Activated CD4-positive, alpha-beta memory T cell treated with anti-CD3 and anti-CD28 coated beads for 36 hours (primary cell): ENCODE measurements at regions not wholly inside any gene's neighbourhood (a gene's known extent, or its start where the extent isn't known, plus 50 kb on each side); places are given as distances from the start of the nearest gene placed in this dataset.

Experiments used
- CTCF ChIA-PET: fragments of 350-600 bp; sonication (Branson Sonifier 250); formaldehyde crosslinking; loops from one replicate; lab custom pipeline; 2021; ENCODE audit warnings: antibody characterized with exemption, inconsistent platforms; lab: Charles Lee
- POLR2A ChIA-PET: fragments of 350-600 bp; sonication (Branson Sonifier 250); formaldehyde crosslinking; loops from one replicate; lab custom pipeline; 2021; ENCODE audit warnings: antibody characterized with exemption; lab: Charles Lee
- DNase-seq: peaks from one replicate; pipeline ENCODE4 v3.0.0-alpha.2; 2020
- H3K27ac Mint-ChIP-seq: one replicate; pipeline ENCODE4 v1.8.0; 2021; ENCODE audit warnings: mixed read lengths
- H3K27me3 Mint-ChIP-seq: one replicate; pipeline ENCODE4 v1.8.0; 2021; ENCODE audit warnings: mixed read lengths
- H3K36me3 Mint-ChIP-seq: one replicate; pipeline ENCODE4 v1.8.0; 2021; ENCODE audit warnings: mixed read lengths
- H3K4me1 Mint-ChIP-seq: one replicate; pipeline ENCODE4 v1.8.0; 2021; ENCODE audit warnings: low read depth, mixed read lengths
- H3K4me3 Mint-ChIP-seq: one replicate; pipeline ENCODE4 v1.8.0; 2021; ENCODE audit warnings: mild to moderate bottlenecking, mixed read lengths
- H3K9me3 Mint-ChIP-seq: one replicate; pipeline ENCODE4 v1.8.0; 2021; ENCODE audit warnings: mixed read lengths
- intact Hi-C: fragments of 100-400 bp; cut with micrococcal nuclease; formaldehyde crosslinking; loops from one replicate; pipeline ENCODE4 v1.15.1; 2023

DNA sequence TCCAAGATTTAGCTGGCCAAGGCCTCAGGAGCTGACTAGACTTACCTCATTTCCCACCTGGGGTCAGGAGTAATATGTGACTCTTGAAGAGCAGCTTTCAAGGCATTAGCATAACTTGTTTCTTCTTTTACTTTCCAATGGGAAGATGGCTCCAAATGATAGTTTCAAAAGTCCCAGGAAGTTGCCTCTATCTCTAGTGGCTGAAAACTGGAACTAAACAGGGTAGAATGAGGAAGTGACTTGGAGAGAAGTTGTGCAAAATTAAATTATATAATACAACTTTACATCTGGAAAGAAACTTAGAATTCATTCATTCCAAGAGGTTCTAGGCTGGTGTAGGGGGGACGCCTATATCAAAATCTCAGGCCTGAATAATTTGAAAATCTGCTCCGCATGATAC lies 250.1 kb upstream of the FMN2 start:
- intact Hi-C loops, result no loop called here
- Mint-ChIP-seq H3K9me3 (no peaks in the 10 kb centered on the region), H3K4me3 (no peak overlapping the region), H3K27ac (no peak overlapping the region), H3K27me3 (no peaks in the 10 kb centered on the region), H3K36me3 (no peaks in the 10 kb centered on the region), H3K4me1 (no peaks in the 10 kb centered on the region)
- POLR2A ChIA-PET, result no interaction called here
- DNase-seq, result no peak
- CTCF ChIA-PET, result interaction anchor here (1.3 kb wide), 1 partner anchor 23 kb away, joined by 3 read pairs; no protein-coding TSS in a partner anchor

DNA sequence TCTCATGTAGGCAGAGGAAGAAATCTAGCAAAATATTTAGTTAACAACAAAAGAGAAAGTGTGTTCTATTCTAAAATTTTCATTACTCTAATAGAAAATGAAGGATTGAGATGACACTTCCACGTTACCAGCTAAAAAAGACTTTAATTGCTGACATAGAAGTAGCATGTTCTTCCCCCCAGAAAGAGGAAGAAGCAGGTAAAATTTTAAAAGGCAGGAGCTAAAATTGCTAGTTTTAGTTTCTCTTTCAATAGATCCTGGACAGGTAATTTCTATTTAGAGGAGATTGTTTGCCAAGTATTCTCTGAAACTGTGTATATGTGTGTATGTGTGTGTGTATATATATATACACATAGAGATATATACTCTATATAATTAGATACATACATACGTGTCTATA lies 248.1 kb upstream of the FMN2 start:
- no peaks in the 10 kb centered on the region for H3K36me3 Mint-ChIP-seq
- H3K27ac Mint-ChIP-seq, result no peak overlapping the region
- no peaks in the 10 kb centered on the region for H3K9me3 Mint-ChIP-seq
- no peak overlapping the region for H3K4me3 Mint-ChIP-seq
- intact Hi-C loops, result no loop called here
- ChIA-PET CTCF (interaction anchor here (1.1 kb wide), 1 partner anchor 54 kb away, joined by 3 read pairs; no protein-coding TSS in a partner anchor), POLR2A (no interaction called here)
- H3K27me3 Mint-ChIP-seq, result no peaks in the 10 kb centered on the region
- DNase-seq, result no peak
- H3K4me1 Mint-ChIP-seq, result no peaks in the 10 kb centered on the region

DNA sequence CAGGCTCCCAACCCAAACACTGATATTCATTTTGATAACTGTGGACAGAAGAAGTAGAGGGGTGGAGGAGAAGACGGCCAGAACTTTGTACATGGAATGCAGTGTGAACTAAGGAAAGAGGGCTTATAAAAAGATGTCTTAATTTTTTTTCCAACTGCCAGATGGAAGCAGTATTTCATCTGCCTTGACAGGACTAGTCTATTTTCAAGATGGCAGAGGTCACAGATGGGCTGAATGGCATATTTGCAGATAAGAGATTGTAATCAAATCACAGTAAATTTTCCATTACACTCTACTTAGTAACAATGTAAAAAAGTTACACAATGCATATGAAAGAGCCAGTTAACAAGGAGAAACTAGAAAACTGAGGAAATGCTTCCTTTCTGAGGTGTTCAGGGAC lies 246.8 kb upstream of the FMN2 start:
- intact Hi-C loops, result no loop called here
- no peak for DNase-seq
- Mint-ChIP-seq H3K9me3 (no peaks in the 10 kb centered on the region), H3K27ac (no peak overlapping the region), H3K36me3 (no peaks in the 10 kb centered on the region), H3K4me1 (no peaks in the 10 kb centered on the region), H3K27me3 (no peaks in the 10 kb centered on the region), H3K4me3 (no peak overlapping the region)
- CTCF ChIA-PET, result no interaction called here
- POLR2A ChIA-PET, result no interaction called here

DNA sequence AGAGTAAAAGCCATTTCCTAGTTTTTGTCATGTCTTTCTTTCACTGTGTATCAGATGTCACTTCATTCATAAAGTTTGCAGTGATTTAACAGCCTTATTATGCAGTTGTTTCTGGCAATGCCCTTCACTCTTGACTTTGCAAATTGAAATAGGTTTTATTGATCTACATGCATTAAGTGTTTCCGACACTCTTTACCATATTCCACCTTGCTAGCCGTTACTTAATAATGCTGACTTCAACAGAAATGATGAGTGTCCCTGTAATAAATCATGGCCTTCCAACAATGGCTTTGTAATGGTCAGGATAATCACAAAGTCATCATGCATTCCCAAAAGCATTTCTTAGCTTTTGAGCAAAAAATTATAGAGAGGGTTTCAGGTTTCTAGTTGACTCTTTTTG lies 236.8 kb upstream of the FMN2 start:
- no peak overlapping the region for H3K27ac Mint-ChIP-seq
- ChIA-PET POLR2A (no interaction called here), CTCF (no interaction called here)
- H3K27me3 Mint-ChIP-seq, result no peaks in the 10 kb centered on the region
- H3K4me3 Mint-ChIP-seq, result no peak overlapping the region
- no peaks in the 10 kb centered on the region for H3K4me1 Mint-ChIP-seq
- H3K9me3 Mint-ChIP-seq, result peaks cover 7% of the 10 kb centered on the region
- intact Hi-C loops, result no loop called here
- DNase-seq, result no peak
- no peaks in the 10 kb centered on the region for H3K36me3 Mint-ChIP-seq

DNA sequence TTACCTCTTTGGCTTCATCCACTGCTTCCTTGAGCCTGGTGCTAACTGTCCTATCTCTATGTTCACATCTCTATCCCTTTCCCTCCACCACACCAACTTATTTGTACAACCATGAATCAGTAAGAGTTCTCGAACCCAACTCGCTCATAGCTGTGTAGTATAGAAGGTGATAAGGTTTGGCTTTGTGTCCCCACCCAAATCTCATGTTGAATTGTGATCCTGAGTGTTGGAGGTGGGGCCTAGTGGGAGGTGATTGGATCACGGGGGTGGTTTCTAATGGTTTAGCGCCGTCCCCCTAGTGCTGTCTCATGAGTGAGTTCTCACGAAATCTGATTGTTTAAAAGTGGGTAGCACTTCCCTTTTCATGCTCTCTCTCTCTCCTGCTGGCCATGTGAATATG lies 235.6 kb upstream of the FMN2 start:
- H3K4me3 Mint-ChIP-seq, result no peak overlapping the region
- POLR2A ChIA-PET, result no interaction called here
- CTCF ChIA-PET, result no interaction called here
- peaks cover 7% of the 10 kb centered on the region for H3K9me3 Mint-ChIP-seq
- DNase-seq, result no peak
- no peaks in the 10 kb centered on the region for H3K27me3 Mint-ChIP-seq
- no peaks in the 10 kb centered on the region for H3K36me3 Mint-ChIP-seq
- H3K27ac Mint-ChIP-seq, result no peak overlapping the region
- H3K4me1 Mint-ChIP-seq, result no peaks in the 10 kb centered on the region
- intact Hi-C loops, result no loop called here

DNA sequence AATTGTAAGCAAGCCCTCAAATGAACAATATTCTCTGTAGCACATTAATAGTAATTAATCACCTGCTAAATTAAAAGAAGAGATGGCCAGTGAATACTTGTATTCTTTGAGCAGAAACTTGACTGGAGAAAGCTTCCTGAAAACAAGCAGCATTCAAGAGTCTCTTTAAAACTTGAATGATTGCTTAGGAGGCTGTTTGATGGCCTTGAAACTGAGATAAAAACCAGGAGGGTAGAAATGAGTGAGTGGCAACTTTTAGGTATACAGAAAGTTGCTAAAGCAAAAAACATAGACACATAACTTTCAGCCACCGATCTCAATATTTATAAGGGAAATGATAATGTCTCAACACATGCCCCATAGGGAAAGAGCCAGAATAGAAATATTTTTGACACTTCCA lies 234.8 kb upstream of the FMN2 start:
- intact Hi-C loops, result no loop called here
- Mint-ChIP-seq H3K27ac (no peak overlapping the region), H3K4me1 (no peaks in the 10 kb centered on the region), H3K27me3 (no peaks in the 10 kb centered on the region), H3K9me3 (peaks cover 7% of the 10 kb centered on the region), H3K36me3 (no peaks in the 10 kb centered on the region), H3K4me3 (no peak overlapping the region)
- DNase-seq, result no peak
- POLR2A ChIA-PET, result no interaction called here
- CTCF ChIA-PET, result no interaction called here

DNA sequence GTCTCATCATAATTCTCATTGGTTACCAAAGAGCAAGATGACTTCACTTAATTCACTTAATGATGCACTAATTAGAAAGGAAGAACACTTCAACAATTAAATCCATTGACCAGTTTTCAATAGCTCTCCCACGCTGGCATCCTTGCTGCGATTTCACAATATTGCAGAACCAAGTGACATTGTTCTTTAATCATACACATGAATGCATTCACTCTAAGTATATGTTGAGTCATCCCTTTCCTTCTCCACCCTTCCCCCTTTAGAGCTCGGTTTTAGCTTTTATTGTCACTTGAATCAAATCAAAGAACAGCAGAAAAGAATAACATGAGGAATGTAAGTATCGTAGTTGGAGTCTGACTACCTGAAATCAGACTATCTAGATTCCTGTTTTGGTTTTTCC lies 233.6 kb upstream of the FMN2 start:
- Mint-ChIP-seq H3K9me3 (peaks cover 7% of the 10 kb centered on the region), H3K27me3 (no peaks in the 10 kb centered on the region), H3K27ac (no peak overlapping the region), H3K4me1 (no peaks in the 10 kb centered on the region), H3K36me3 (no peaks in the 10 kb centered on the region), H3K4me3 (no peak overlapping the region)
- ChIA-PET POLR2A (no interaction called here), CTCF (no interaction called here)
- DNase-seq, result no peak
- intact Hi-C loops, result no loop called here

DNA sequence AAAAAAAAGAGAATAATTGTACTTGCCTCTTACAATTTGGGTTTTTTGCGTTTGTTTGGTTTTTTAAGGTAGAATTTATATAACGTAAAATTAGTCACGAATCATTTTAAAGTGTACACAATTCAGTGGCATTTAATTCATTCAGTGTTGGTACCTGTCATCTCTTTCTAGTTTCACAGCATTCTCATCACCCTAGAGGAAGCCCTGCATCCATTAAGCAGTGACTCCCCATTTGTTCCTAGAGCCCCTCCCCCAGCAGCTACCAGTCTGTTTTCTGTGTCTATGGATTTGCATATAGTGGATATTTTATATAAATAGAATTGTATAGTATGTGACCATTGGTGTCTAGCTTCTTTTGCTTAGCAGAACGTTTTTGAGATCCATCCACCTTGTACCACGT lies 233.2 kb upstream of the FMN2 start:
- POLR2A ChIA-PET, result no interaction called here
- CTCF ChIA-PET, result no interaction called here
- H3K4me3 Mint-ChIP-seq, result no peak overlapping the region

DNA sequence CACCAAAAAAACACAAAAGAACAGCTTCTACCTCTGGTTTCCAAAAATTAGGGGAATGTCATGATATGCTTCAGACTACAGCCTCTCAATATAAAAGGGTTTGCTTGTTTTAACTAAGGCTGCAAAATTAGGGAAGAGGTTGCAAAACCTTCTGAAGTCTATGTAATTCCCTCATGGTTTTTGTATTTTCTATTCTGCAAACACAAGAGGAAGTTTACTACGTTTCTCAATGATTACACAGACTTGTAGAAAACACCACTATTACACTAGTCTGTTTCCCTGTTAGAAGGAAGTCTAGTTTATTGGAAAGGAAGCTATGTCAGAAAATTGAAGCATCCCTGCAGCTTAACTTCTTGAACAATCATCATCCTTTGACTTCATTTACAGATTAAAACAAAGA lies 229.7 kb upstream of the FMN2 start:
- CTCF ChIA-PET, result interaction anchor here (0.9 kb wide), 1 partner anchor 16 kb away, joined by 3 read pairs; no protein-coding TSS in a partner anchor
- no peaks in the 10 kb centered on the region for H3K9me3 Mint-ChIP-seq
- no peaks in the 10 kb centered on the region for H3K36me3 Mint-ChIP-seq
- intact Hi-C loops, result no loop called here
- POLR2A ChIA-PET, result no interaction called here
- no peaks in the 10 kb centered on the region for H3K27me3 Mint-ChIP-seq
- H3K4me1 Mint-ChIP-seq, result no peaks in the 10 kb centered on the region
- no peak overlapping the region for H3K27ac Mint-ChIP-seq
- no peak for DNase-seq
- no peak overlapping the region for H3K4me3 Mint-ChIP-seq

More for the DNA sequence above, 233.2 kb upstream of the FMN2 start:
- H3K27ac Mint-ChIP-seq, result no peak overlapping the region
- H3K4me1 Mint-ChIP-seq, result no peaks in the 10 kb centered on the region
- H3K36me3 Mint-ChIP-seq, result no peaks in the 10 kb centered on the region
- intact Hi-C loops, result no loop called here
- peaks cover 7% of the 10 kb centered on the region for H3K9me3 Mint-ChIP-seq
- H3K27me3 Mint-ChIP-seq, result no peaks in the 10 kb centered on the region
- DNase-seq, result no peak

DNA sequence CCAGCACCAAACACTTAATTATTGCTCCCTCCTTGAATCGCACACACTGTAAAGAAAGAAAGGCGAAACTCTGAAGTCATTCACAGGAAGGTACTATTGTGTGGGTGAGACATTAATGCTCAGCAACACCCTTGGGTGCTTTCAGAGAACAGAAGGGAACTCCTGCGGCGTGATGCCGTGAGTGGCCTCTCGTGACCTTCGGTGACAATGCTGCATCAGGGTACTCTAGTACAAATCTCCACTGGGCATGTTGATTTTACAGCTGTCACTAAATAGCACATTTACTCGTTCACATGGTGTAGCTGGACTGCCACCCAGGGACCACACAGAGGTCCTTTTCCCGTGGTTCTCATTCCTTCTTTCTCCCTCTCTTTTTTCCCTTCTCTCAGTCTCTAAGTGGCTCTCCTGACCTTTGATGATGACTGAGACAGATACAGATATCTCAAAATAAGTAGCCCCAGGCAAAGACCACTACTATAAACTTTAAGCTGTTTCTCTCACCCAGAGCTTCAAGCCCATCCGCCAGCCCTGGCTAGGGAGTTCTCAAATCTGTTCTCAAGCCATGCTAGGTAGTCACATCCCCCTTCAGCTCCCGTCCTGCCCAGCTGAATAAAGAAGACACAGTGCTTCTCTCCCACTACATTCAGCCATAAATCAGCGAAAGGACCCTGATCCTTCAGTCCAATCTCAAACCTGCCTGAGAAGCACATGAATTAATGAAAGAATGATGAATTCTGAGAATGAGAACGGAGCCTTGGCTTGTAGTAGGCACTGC lies 223.4 kb upstream of the FMN2 start:
- Mint-ChIP-seq H3K36me3 (no peaks in the 10 kb centered on the region), H3K9me3 (no peaks in the 10 kb centered on the region), H3K27me3 (no peaks in the 10 kb centered on the region), H3K4me1 (no peaks in the 10 kb centered on the region), H3K27ac (no peak overlapping the region), H3K4me3 (no peak overlapping the region)
- POLR2A ChIA-PET, result no interaction called here
- CTCF ChIA-PET, result interaction anchor here (1.5 kb wide), 1 partner anchor 29 kb away, joined by 7 read pairs; no protein-coding TSS in a partner anchor
- no peak for DNase-seq
- intact Hi-C loops, result no loop called here

DNA sequence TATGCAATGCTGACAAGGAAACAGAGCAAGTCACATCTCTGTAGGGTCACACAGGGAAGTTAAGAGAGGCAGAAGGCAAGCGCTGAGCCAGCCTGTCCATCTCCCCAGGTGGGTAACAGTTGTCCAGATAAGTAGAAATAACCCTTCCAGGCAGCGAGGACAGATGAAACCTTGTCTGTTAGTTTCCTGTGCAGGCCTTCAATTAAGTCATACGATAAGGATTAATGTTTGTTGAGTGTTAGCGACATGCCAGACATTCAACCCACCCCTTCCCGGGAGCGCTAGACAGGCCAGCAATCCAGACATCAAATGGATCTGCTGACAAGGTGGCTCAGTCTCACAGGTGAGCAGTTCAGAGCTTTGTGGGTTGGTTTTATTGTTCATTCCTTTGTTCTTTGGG lies 221.5 kb upstream of the FMN2 start:
- Mint-ChIP-seq H3K4me1 (no peaks in the 10 kb centered on the region), H3K36me3 (no peaks in the 10 kb centered on the region), H3K27ac (no peak overlapping the region), H3K9me3 (no peaks in the 10 kb centered on the region), H3K27me3 (no peaks in the 10 kb centered on the region), H3K4me3 (no peak overlapping the region)
- DNase-seq, result no peak
- ChIA-PET POLR2A (no interaction called here), CTCF (no interaction called here)
- intact Hi-C loops, result no loop called here

DNA sequence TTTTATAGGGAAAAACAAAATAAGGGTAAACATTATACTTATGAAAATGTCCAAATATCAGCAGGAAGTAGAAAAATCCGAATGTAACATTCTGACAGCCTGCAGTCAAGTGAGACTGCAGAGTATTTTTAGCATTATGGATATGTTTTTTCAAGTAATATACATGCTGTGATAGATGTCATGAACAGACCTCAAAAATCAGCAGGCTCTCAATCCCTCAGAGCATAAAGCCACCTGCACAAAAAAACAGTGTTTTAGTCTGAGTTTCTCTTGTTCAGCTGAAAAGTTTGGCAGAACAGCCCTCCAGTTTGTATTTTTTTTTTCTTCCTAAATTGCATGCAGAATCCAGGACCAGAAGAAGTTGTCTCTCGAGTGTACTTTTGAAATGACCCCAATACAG lies 219.1 kb upstream of the FMN2 start:
- Mint-ChIP-seq H3K9me3 (no peaks in the 10 kb centered on the region), H3K4me3 (no peak overlapping the region), H3K36me3 (no peaks in the 10 kb centered on the region), H3K4me1 (no peaks in the 10 kb centered on the region), H3K27me3 (no peaks in the 10 kb centered on the region), H3K27ac (no peak overlapping the region)
- intact Hi-C loops, result no loop called here
- POLR2A ChIA-PET, result no interaction called here
- no peak for DNase-seq
- CTCF ChIA-PET, result interaction anchor here (1.2 kb wide), 1 partner anchor 467 kb away, joined by 3 read pairs; no protein-coding TSS in a partner anchor

DNA sequence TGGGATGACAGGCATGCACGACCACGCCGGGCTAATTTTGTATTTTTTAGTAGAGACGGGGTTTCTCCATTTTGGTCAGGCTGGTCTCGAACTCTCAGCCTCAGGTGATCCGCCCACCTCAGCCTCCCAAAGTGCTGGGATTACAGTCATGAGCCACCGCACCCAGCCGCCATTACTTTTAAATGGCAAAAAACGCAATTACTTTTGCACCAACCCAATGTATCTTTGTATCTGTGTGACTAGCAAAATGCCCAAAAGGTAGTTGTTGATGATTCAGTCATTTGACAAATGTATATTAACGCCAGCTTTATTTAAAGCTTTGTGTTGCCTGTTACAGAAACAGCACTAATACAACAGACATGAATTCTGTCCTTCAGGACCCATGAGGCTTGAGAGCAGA lies 216.9 kb upstream of the FMN2 start:
- Mint-ChIP-seq H3K4me3 (no peak overlapping the region), H3K9me3 (no peaks in the 10 kb centered on the region), H3K36me3 (no peaks in the 10 kb centered on the region), H3K27ac (no peak overlapping the region), H3K27me3 (no peaks in the 10 kb centered on the region), H3K4me1 (no peaks in the 10 kb centered on the region)
- ChIA-PET POLR2A (no interaction called here), CTCF (interaction anchor here (1.0 kb wide), 1 partner anchor 23 kb away, joined by 3 read pairs; no protein-coding TSS in a partner anchor)
- intact Hi-C loops, result no loop called here
- DNase-seq, result no peak
